Heart left ventricle (tissue), 16 donors: ENCODE measurements at regions not wholly inside any gene's neighbourhood (a gene's known extent, or its start where the extent isn't known, plus 50 kb on each side); places are given as distances from the start of the nearest gene placed in this dataset.

Source experiments
- ATAC-seq, 4 donors: fragments of 200-7000 bp; cut with Tn5 transposase; one replicate each; pipeline ENCODE4 v1.9.1; 2020 to 2022; ENCODE audit warnings: moderate library complexity in 4 of 4, mild to moderate bottlenecking in 3 of 4, moderate number of reproducible peaks in 1 of 4
- DNase-seq, 5 donors: peaks; one replicate each; pipeline ENCODE4 v3.0.0-alpha.2; 2020
- H3K27ac ChIP-seq, 12 donors: fragments of 200-600 bp; sonication (generic) in 4 of 12; one replicate each; pipeline versions ENCODE4 v1.5.0 to v1.8.0; 2016 to 2022; ENCODE audit warnings: mild to moderate bottlenecking in 2 of 12
- H3K27me3 ChIP-seq, 9 donors: fragments of 200-600 bp; sonication (generic) in 2 of 9; one replicate each; pipeline versions ENCODE4 v1.5.1 to v1.8.0; 2016 to 2022; ENCODE audit warnings: mild to moderate bottlenecking in 3 of 9
- H3K36me3 ChIP-seq, 9 donors: fragments of 200-600 bp; sonication (generic) in 2 of 9; one replicate each; pipeline versions ENCODE4 v1.5.0 to v1.8.0; 2018 to 2022; ENCODE audit warnings: mild to moderate bottlenecking in 2 of 9
- H3K4me1 ChIP-seq, 12 donors: fragments of 200-600 bp; sonication (generic) in 4 of 12; one replicate each; pipeline versions ENCODE4 v1.5.0 to v1.8.0; 2016 to 2022; ENCODE audit warnings: mild to moderate bottlenecking in 3 of 12
- H3K4me3 ChIP-seq, 12 donors: fragments of 200-600 bp; sonication (generic) in 4 of 12; one replicate each; pipeline versions ENCODE4 v1.5.0 to v1.8.0; 2017 to 2022; ENCODE audit warnings: mild to moderate bottlenecking in 9 of 12, moderate library complexity in 4 of 12
- H3K9me3 ChIP-seq, 12 donors: fragments of 200-600 bp; sonication (generic) in 4 of 12; one replicate each; pipeline versions ENCODE4 v1.5.0 to v1.8.0; 2016 to 2022; ENCODE audit warnings: mild to moderate bottlenecking in 1 of 12
- POLR2A ChIP-seq, 2 donors: fragments of 450-650 bp; IDR thresholded peaks; one replicate each; pipeline ENCODE4 v1.6.1; 2017; ENCODE audit warnings: antibody characterized with exemption in 2 of 2, mild to moderate bottlenecking in 2 of 2, moderate library complexity in 2 of 2
- WGBS, 4 donors: extraction: QIAGEN DNeasy Blood & Tissue Kit in 2 of 4; methylation state at CpG; one replicate each; pipeline versions ENCODE4 v1.1.5 to v1.1.7; 2013 to 2018; 5-methylcytosine and 5-hydroxymethylcytosine counted together
- intact Hi-C, 10 donors: fragments of 100-400 bp; cut with DNase I; formaldehyde crosslinking; loops; one replicate each; pipeline versions ENCODE4 v1.11.1 to v1.14.2; 2022
- TF ChIP-seq, protein P1 (sequence below), 12 donors: fragments of 200-600 bp; sonication (generic) in 4 of 12; IDR thresholded peaks; one replicate each; pipeline versions ENCODE4 v1.5.0 to v1.8.0; 2018 to 2022; ENCODE audit warnings: antibody characterized with exemption in 12 of 12, mild to moderate bottlenecking in 5 of 12
- donor health status: ischemic (EF 13 %, LVEDD 7.1; RV severe dilation, severe dysfunction).
- donor health status: healthy with polysubstance abuse.
- donor health status: DM: no; HTN: yes; CAD: no.
- donor health status: DM: no; HTN: no; CAD: no.
- donor health status: ischemic (EF 25% LVEDD 6.9; RV normal size, moderate dysfunction).
- donor health status: ischemic (EF 25% LVEDD 5.7; RV mildly dilated, moderate dysfunction).
- donor health status: healthy.
- donor health status: DM: yes; HTN: yes; CAD: no.
- donor health status: ischemic (EF 35%, LVEDD 5.7; RV mildly dilated, moderate dysfunction).
- donor health status: nonischemic (EF 11% LVEDD 7.7; RV severe dilation, severe dysfunction).
- donor health status: DM: yes; HTN: yes; CAD: no.
- donor health status: PGD.
- donor health status: ischemic (EF 29% LVEDD 5.4; RV normal size, mild dysfunction).
- donor health status: nonischemic (EF 23%, LVEDD 6.1; RV moderate dilation, normal function).

DNA sequence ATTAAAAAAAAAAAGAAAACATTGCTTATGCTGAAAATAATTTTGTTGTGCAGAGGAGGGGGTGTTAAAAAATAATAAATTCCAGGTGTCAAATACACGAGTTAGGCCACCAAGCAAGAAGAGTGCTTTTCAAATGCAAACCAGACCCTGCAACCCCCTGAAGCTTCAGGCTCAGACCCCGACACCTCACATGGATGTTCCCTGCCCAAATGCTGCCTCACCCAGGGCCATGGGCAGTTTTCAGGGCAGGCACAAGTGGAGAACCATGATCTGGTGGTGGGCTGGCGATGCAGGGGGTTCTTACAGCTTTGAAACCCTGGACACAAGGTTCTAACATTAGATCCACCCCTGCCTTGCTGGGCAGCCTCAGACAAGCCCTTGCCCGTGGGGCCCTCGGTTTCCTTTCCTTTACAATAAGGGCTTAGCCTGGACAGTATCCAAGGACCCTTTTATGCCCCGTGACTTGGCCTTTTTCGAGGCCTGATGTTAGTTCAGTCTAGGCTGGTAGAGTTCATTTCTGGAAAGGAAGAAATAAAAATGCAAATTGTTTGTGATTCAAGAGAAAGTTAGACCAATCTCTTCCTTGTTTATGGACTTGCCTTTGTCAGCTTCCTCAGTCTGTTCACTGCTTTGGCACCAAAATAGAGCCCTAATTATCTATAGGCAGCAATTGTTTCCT lies 168.7 kb downstream of the DDX1 start:
- H3K36me3 ChIP-seq = no peaks in the 10 kb centered on the region
- WGBS, 4 donors = 65 to 85% (median 72%) methylated on average over 7 of the region's 7 CpGs
- H3K4me1 ChIP-seq = peaks cover 0 to 5% (median 0%) of the 10 kb centered on the region in 12 donors
- no peak overlapping the region for H3K27ac ChIP-seq
- H3K9me3 ChIP-seq = peaks cover 0 to 4% (median 0%) of the 10 kb centered on the region in 12 donors
- H3K4me3 ChIP-seq = no peak overlapping the region
- H3K27me3 ChIP-seq = no peaks in the 10 kb centered on the region
- DNase-seq (no peak), ATAC-seq (no peak)
- intact Hi-C loops = no loop called here
- no peak for TF ChIP-seq POLR2A (IDR thresholded peaks at IDR 0.05)
- TF ChIP-seq, protein P1, sequence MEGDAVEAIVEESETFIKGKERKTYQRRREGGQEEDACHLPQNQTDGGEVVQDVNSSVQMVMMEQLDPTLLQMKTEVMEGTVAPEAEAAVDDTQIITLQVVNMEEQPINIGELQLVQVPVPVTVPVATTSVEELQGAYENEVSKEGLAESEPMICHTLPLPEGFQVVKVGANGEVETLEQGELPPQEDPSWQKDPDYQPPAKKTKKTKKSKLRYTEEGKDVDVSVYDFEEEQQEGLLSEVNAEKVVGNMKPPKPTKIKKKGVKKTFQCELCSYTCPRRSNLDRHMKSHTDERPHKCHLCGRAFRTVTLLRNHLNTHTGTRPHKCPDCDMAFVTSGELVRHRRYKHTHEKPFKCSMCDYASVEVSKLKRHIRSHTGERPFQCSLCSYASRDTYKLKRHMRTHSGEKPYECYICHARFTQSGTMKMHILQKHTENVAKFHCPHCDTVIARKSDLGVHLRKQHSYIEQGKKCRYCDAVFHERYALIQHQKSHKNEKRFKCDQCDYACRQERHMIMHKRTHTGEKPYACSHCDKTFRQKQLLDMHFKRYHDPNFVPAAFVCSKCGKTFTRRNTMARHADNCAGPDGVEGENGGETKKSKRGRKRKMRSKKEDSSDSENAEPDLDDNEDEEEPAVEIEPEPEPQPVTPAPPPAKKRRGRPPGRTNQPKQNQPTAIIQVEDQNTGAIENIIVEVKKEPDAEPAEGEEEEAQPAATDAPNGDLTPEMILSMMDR (IDR thresholded peaks at IDR 0.05) = no peak

DNA sequence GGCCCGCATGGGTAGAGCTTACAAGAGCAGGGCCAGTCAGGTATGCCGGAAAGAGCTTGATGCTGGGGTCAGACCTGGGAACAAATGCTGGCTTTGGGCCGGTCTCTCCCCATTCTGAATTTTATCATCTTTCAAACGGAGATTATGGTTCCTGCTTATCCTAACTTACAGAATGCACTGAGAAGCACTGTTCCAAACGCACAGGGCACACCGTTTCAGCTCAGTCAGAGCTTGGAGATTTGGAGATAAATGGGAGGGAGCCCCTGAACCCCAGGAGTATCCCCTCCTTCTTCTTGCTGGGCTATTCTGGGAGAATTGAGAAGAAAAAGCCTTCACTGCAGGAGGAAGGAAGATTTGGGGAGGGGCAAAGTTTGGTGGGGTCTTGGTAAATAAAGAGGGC lies 169.4 kb downstream of the DDX1 start:
- TF ChIP-seq POLR2A (IDR thresholded peaks at IDR 0.05) = no peak
- TF ChIP-seq, protein P1 (IDR thresholded peaks at IDR 0.05) = no peak
- no peak for ATAC-seq
- Histone ChIP-seq H3K27ac (no peak overlapping the region), H3K36me3 (no peaks in the 10 kb centered on the region), H3K4me1 (peaks cover 0 to 5% (median 0%) of the 10 kb centered on the region in 12 donors), H3K9me3 (no peaks in the 10 kb centered on the region), H3K4me3 (no peak overlapping the region), H3K27me3 (peaks cover 0 to 6% (median 0%) of the 10 kb centered on the region in 9 donors)
- DNase-seq = no peak
- intact Hi-C loops = no loop called here
- WGBS, 4 donors = 71 to 83% (median 75%) methylated on average over 6 of the region's 6 CpGs

DNA sequence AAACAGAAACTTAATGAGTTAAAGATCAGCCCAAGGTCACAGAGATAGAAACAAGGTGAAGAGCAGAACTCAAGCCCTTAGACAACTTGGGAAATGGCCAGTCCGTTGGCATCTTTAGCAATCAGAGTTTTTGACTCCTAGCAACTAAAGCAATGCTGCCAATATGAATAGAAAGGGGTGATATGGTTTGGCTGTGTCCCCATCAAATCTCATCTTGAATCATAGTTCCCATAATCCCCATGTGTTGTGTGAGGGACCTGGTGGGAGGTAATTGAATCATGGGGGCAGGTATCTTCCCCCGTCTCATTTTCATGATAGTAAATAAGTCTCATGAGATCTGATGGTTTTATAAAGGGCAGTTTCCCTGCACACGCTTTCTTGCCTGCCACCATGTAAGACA lies 170.2 kb downstream of the DDX1 start:
- DNase-seq (no peak), ATAC-seq (no peak)
- Histone ChIP-seq H3K27ac (no peak overlapping the region), H3K4me3 (no peak overlapping the region), H3K9me3 (no peaks in the 10 kb centered on the region), H3K27me3 (peaks cover 0 to 6% (median 0%) of the 10 kb centered on the region in 9 donors), H3K36me3 (no peaks in the 10 kb centered on the region), H3K4me1 (peaks cover 0 to 5% (median 0%) of the 10 kb centered on the region in 12 donors)
- WGBS, 4 donors = 66 to 90% (median 78%) methylated on average over 3 of the region's 3 CpGs
- intact Hi-C loops = no loop called here
- TF ChIP-seq, protein P1 (IDR thresholded peaks at IDR 0.05) = no peak
- no peak for TF ChIP-seq POLR2A (IDR thresholded peaks at IDR 0.05)

DNA sequence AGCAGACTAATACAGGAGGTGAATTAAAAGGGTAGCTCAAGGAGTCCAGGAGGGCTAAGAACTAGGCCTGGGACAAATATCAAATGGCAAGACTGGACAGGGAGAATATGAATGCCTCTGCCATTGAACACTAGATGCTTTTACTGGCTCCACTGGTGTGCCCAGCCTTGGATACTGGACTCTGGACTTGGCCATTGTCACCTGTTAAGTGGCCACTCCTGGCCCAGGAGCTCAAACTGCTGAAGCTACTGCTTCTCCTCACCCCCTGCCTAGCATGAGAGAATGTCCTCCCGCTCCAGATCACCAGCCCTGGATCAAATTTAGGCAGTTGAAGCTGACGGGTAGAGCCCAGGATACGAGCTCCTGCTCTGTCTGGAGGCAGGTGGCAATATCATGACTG lies 170.8 kb downstream of the DDX1 start:
- Histone ChIP-seq H3K4me1 (peaks cover 0 to 5% (median 0%) of the 10 kb centered on the region in 12 donors), H3K27me3 (peaks cover 0 to 6% (median 0%) of the 10 kb centered on the region in 9 donors), H3K36me3 (no peaks in the 10 kb centered on the region), H3K27ac (no peak overlapping the region), H3K9me3 (no peaks in the 10 kb centered on the region), H3K4me3 (no peak overlapping the region)
- intact Hi-C loops = no loop called here
- no peak for ATAC-seq
- WGBS, 4 donors = 75 to 100% (median 88%) methylated on average over 3 of the region's 3 CpGs
- TF ChIP-seq POLR2A (IDR thresholded peaks at IDR 0.05) = no peak
- TF ChIP-seq, protein P1 (IDR thresholded peaks at IDR 0.05) = no peak
- no peak for DNase-seq
